ENCODE measurements at regions not wholly inside any gene's neighbourhood (a gene's known extent, or its start where the extent isn't known, plus 50 kb on each side); places are given as distances from the start of the nearest gene placed in this dataset.

- H3K4me3 ChIP-seq (ENCODE audit: low read depth, low read length) = no peak overlapping the region
- TF ChIP-seq MAX (IDR thresholded peaks at IDR 0.05; ENCODE audit: low read depth, low read length) = no peak
- TF ChIP-seq CTCF (IDR thresholded peaks at IDR 0.05; ENCODE audit: low read depth, low read length) = no peak
- no peak for TF ChIP-seq POLR2A (IDR thresholded peaks at IDR 0.05; ENCODE audit: extremely low read depth, insufficient read length)
- no peak for TF ChIP-seq MYC (IDR thresholded peaks at IDR 0.05; ENCODE audit: low read depth, low read length)
- DNase-seq (ENCODE audit: low read depth) = no peak
These were observed 72.3 kb downstream of the GMNC start for GRCh38 chr3:190790185-190790584.

GRCh38 chr3:190786898-190787297 lies 75.6 kb downstream of the GMNC start:
- DNase-seq (ENCODE audit: low read depth) = no peak
- TF ChIP-seq CTCF (IDR thresholded peaks at IDR 0.05; ENCODE audit: low read depth, low read length) = no peak
- TF ChIP-seq MYC (IDR thresholded peaks at IDR 0.05; ENCODE audit: low read depth, low read length) = no peak
- no peak for TF ChIP-seq POLR2A (IDR thresholded peaks at IDR 0.05; ENCODE audit: extremely low read depth, insufficient read length)
- TF ChIP-seq MAX (IDR thresholded peaks at IDR 0.05; ENCODE audit: low read depth, low read length) = no peak

GRCh38 chr3:190785047-190785446 lies 77.4 kb downstream of the GMNC start:
- TF ChIP-seq POLR2A (IDR thresholded peaks at IDR 0.05; ENCODE audit: extremely low read depth, insufficient read length) (no peak), MYC (IDR thresholded peaks at IDR 0.05; ENCODE audit: low read depth, low read length) (no peak), MAX (IDR thresholded peaks at IDR 0.05; ENCODE audit: low read depth, low read length) (no peak), CTCF (IDR thresholded peaks at IDR 0.05; ENCODE audit: low read depth, low read length) (no peak)
- no peak overlapping the region for H3K4me3 ChIP-seq (ENCODE audit: low read depth, low read length)
- no peak for DNase-seq (ENCODE audit: low read depth)

More at GRCh38 chr3:190786898-190787297, 75.6 kb downstream of the GMNC start:
- no peak overlapping the region for H3K4me3 ChIP-seq (ENCODE audit: low read depth, low read length)

DNA sequence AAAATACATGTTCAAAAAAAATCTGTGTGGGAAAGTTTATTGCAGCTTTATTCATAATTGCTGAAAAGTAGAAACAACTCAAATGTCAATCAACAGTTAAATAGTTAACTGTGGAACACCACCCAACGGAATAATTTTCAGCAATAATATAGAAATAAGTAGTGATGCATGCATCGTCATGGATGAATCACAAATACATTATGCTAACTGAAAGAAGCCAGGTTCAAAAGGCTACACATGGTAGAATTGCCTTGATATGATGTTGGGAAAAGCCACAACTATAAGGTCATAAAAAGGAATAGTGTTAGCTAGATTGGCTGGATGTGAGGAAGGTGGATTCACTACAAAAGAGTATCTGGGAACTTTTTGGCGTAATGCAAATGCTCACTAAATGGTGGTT lies 82.0 kb downstream of the GMNC start:
- H3K4me3 ChIP-seq (ENCODE audit: low read depth, low read length) = no peak overlapping the region
- TF ChIP-seq MYC (IDR thresholded peaks at IDR 0.05; ENCODE audit: low read depth, low read length) (no peak), POLR2A (IDR thresholded peaks at IDR 0.05; ENCODE audit: extremely low read depth, insufficient read length) (no peak), MAX (IDR thresholded peaks at IDR 0.05; ENCODE audit: low read depth, low read length) (no peak), CTCF (IDR thresholded peaks at IDR 0.05; ENCODE audit: low read depth, low read length) (no peak)
- no peak for DNase-seq (ENCODE audit: low read depth)

DNA sequence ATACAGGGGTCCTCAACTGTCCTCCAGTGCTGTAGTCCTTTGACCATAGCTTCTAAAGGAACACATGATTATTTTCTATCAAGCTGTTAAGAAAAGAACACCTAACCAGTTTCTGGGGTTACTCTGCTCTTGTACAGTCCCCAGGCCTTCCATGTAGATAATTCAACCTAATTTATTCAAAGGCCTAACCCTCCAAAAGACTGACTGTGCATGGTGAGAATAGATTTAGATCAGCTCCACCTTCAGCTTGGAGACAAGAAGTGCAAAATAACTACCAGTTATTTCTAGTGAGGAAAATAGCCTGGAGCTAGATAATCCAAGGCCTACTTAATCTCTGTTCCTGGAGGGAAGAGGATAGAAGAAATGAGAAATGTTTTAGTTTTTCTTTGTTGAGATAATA lies 87.9 kb downstream of the GMNC start:
- TF ChIP-seq POLR2A (IDR thresholded peaks at IDR 0.05; ENCODE audit: extremely low read depth, insufficient read length) = no peak
- TF ChIP-seq MYC (IDR thresholded peaks at IDR 0.05; ENCODE audit: low read depth, low read length) = no peak
- TF ChIP-seq CTCF (IDR thresholded peaks at IDR 0.05; ENCODE audit: low read depth, low read length) = no peak
- no peak for TF ChIP-seq MAX (IDR thresholded peaks at IDR 0.05; ENCODE audit: low read depth, low read length)
- DNase-seq (ENCODE audit: low read depth) = no peak
- H3K4me3 ChIP-seq (ENCODE audit: low read depth, low read length) = no peak overlapping the region

GRCh38 chr3:190773948-190774347 lies 88.5 kb downstream of the GMNC start:
- DNase-seq (ENCODE audit: low read depth) = no peak
- no peak overlapping the region for H3K4me3 ChIP-seq (ENCODE audit: low read depth, low read length)
- TF ChIP-seq MYC (IDR thresholded peaks at IDR 0.05; ENCODE audit: low read depth, low read length) (no peak), MAX (IDR thresholded peaks at IDR 0.05; ENCODE audit: low read depth, low read length) (no peak), POLR2A (IDR thresholded peaks at IDR 0.05; ENCODE audit: extremely low read depth, insufficient read length) (no peak), CTCF (IDR thresholded peaks at IDR 0.05; ENCODE audit: low read depth, low read length) (no peak)

Data from NB4 (cell line).